ENCODE measurements at regions not wholly inside any gene's neighbourhood (a gene's known extent, or its start where the extent isn't known, plus 50 kb on each side); places are given as distances from the start of the nearest gene placed in this dataset.

DNA sequence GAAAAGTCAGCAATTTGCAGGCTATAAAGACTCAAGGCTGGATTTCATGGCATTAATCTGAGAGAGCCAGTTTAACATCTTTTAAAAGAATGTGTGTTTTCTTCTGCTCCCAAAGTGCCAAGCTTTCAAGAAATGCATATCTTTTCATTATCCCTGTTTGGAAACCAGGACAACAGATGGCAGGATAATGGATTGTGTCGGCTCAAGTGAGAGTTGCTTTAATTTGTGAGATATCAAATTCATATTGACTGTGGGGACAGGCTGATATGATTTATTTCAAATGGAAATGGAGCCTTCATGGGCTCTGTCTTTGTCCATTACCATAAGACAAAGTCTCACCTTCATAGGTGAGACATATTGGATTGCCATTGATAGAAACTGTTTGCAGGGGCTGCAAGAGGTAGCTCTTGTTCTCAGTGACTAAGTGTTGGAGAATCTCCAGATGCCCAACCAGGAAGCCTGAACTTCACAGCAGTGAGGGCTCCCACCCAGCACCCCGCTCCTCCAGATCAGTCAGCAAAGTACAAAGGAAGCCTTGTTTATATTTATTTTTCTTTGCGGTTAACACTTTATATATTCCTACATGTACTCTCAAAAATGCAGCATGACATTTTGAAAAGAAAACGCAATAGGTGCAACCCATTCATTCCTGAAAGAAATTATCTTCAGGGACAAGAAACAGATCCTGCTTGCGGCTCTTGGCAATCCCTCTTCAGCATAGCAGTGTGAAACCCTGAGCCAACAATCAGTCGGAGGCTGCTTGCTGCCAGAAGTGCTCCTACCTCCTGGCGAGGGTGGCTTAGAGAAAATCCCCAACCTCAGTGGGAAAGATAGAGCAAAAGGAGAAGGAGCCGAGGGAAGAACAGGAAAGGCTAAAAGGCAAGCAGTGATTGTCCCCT is 65.8 kb upstream of the ATL2 start:
- Mint-ChIP-seq H3K9me3 (no peaks in the 10 kb centered on the region), H3K4me1 (peaks cover 0 to 4% (median 0%) of the 10 kb centered on the region in 4 donors), H3K27ac (no peak overlapping the region), H3K36me3 (no peaks in the 10 kb centered on the region), H3K27me3 (peaks cover 0 to 18% (median 9%) of the 10 kb centered on the region in 5 donors), H3K4me3 (no peak overlapping the region)
- ATAC-seq (no peak), DNase-seq (no peak)
- POLR2A ChIA-PET = no interaction called here

- no peak for DNase-seq
- H3K27ac Mint-ChIP-seq = peak overlapping the region in 1 of 10 donors; percentile 13
- H3K4me1 Mint-ChIP-seq = peaks cover 0 to 4% (median 0%) of the 10 kb centered on the region in 4 donors
- ATAC-seq = no peak
- POLR2A ChIA-PET = interaction anchor here (0.6 kb wide), 1 partner anchor 115 kb away, joined by 4 read pairs; no protein-coding TSS in a partner anchor
- no peaks in the 10 kb centered on the region for H3K36me3 Mint-ChIP-seq
- H3K27me3 Mint-ChIP-seq = peaks cover 0 to 18% (median 12%) of the 10 kb centered on the region in 5 donors
- H3K4me3 Mint-ChIP-seq = no peak overlapping the region
- no peaks in the 10 kb centered on the region for H3K9me3 Mint-ChIP-seq
Measured at GRCh38 chr2:38441346-38441745, 64.3 kb upstream of the ATL2 start.

DNA sequence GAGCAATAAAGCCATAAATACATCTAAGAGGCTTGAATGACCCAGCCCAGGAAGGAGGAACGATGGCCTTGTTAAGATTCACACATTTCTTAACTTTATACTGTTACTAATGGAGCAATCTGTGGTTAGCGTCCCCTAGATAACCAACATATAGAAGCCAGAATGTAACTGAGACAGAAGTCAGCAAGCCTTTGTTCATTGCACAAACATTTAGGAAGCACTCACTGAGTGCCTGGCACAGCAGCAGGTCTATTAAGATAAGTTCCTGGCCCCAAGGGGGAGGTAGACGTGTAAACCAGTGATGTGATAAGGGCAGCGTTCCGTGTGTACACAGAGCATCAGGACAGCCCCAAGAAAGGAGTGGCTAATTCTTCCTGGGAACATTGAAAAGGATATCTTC is 63.6 kb upstream of the ATL2 start:
- H3K9me3 Mint-ChIP-seq = no peaks in the 10 kb centered on the region
- H3K4me3 Mint-ChIP-seq = no peak overlapping the region
- peaks cover 0 to 4% (median 0%) of the 10 kb centered on the region in 4 donors for H3K4me1 Mint-ChIP-seq
- ATAC-seq (no peak), DNase-seq (no peak)
- H3K27ac Mint-ChIP-seq = no peak overlapping the region
- POLR2A ChIA-PET = interaction anchor here (0.6 kb wide), 1 partner anchor 115 kb away, joined by 4 read pairs; no protein-coding TSS in a partner anchor
- peaks cover 0 to 18% (median 12%) of the 10 kb centered on the region in 5 donors for H3K27me3 Mint-ChIP-seq
- no peaks in the 10 kb centered on the region for H3K36me3 Mint-ChIP-seq

GRCh38 chr2:38439863-38440262 is 62.8 kb upstream of the ATL2 start:
- peaks cover 0 to 18% (median 12%) of the 10 kb centered on the region in 5 donors for H3K27me3 Mint-ChIP-seq
- peaks cover 0 to 4% (median 0%) of the 10 kb centered on the region in 4 donors for H3K4me1 Mint-ChIP-seq
- H3K36me3 Mint-ChIP-seq = no peaks in the 10 kb centered on the region
- DNase-seq = no peak
- ATAC-seq = no peak
- no peak overlapping the region for H3K4me3 Mint-ChIP-seq
- POLR2A ChIA-PET = no interaction called here
- H3K9me3 Mint-ChIP-seq = no peaks in the 10 kb centered on the region
- H3K27ac Mint-ChIP-seq = no peak overlapping the region

GRCh38 chr2:38438883-38439612 is 62.0 kb upstream of the ATL2 start:
- ATAC-seq (no peak), DNase-seq (no peak)
- peaks cover 0 to 2% (median 0%) of the 10 kb centered on the region in 4 donors for H3K4me1 Mint-ChIP-seq
- no peak overlapping the region for H3K27ac Mint-ChIP-seq
- H3K27me3 Mint-ChIP-seq = peaks cover 0 to 18% (median 13%) of the 10 kb centered on the region in 5 donors
- H3K36me3 Mint-ChIP-seq = no peaks in the 10 kb centered on the region
- POLR2A ChIA-PET = no interaction called here
- no peak overlapping the region for H3K4me3 Mint-ChIP-seq
- H3K9me3 Mint-ChIP-seq = peaks cover 0 to 2% (median 0%) of the 10 kb centered on the region in 9 donors

DNA sequence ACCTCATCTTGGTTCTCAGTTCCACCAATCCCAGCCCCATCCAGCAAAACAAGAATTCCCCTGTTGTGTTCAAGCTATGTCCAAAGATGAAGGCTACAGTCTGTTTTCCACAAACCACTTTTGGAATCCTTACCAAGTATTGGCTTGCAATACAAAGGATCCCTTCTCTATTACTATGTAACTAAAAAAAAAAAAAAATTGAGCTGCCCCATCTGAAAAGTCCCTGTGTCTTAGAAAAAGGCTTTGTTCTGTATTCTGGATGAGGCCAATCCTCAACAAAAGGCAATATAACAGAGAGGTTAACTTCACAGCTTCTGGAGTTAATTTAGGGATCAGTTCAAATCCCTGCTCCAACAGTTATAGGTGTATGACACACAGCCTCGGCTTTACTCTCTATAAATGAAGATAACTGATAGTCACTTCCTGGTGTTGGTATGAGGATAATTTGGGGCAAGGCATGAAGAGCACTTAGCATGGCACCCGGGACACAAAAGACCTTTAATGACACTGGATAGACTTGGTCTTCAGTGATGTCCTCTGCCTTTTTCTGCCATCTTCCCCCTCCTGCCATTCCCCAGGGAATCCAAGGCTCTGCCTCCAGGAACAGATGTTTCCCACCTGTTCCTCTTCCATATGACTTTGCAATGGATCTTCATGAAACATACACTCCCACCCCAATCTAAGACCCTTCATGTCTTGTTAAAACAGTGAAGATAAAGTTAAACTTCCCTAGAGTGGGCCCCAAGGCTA is 61.2 kb upstream of the ATL2 start:
- no peak for DNase-seq
- Mint-ChIP-seq H3K27me3 (peaks cover 0 to 18% (median 13%) of the 10 kb centered on the region in 5 donors), H3K9me3 (peaks cover 0 to 2% (median 0%) of the 10 kb centered on the region in 9 donors), H3K27ac (no peak overlapping the region), H3K4me3 (no peak overlapping the region), H3K4me1 (peaks cover 0 to 2% (median 0%) of the 10 kb centered on the region in 4 donors), H3K36me3 (no peaks in the 10 kb centered on the region)
- ATAC-seq = no peak
- POLR2A ChIA-PET = no interaction called here

DNA sequence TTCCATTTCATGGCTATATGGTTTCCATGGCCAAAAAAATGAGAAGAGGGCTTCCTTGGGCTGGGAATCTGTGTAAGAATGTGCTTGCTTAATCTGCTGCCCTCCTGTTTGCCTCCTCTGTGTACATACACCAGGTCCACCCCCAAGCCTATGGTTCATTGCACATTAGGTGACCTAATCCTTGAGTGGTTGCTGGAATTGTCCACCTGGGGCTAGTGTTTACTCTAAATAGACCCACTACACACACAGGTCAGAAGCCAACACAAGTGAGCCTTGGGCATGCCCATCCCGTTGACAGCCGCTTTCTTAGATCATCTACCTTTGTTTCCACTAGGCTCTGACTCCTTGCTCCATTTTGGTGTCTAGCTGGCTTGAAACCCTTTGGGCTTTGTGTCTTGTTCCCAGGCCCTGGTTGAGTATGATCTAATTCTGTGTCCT is 59.2 kb upstream of the ATL2 start:
- H3K4me1 Mint-ChIP-seq = peaks cover 0 to 2% (median 0%) of the 10 kb centered on the region in 4 donors
- peaks cover 0 to 10% (median 7%) of the 10 kb centered on the region in 5 donors for H3K27me3 Mint-ChIP-seq
- no peak overlapping the region for H3K4me3 Mint-ChIP-seq
- POLR2A ChIA-PET = no interaction called here
- DNase-seq (no peak), ATAC-seq (no peak)
- H3K9me3 Mint-ChIP-seq = peaks cover 0 to 2% (median 0%) of the 10 kb centered on the region in 9 donors
- no peaks in the 10 kb centered on the region for H3K36me3 Mint-ChIP-seq
- no peak overlapping the region for H3K27ac Mint-ChIP-seq

DNA sequence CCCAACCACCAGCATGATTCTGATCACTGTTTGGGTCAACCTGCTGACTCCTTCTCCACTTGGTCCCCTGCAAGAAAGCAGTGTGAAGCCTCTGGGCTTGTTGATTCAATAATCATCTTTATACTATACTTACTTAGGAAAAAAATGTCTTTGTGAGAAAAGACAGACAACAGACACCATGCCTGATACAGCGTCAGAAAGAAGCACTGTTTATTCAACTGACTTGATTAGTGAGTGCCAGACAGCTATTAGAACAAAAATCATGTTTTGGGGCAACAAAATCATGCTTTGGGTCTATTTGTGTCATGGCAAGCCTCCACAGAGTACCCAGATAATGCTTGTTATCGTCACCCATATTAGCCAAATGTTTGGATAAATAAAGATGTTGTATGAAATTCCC is 58.7 kb upstream of the ATL2 start:
- no peak overlapping the region for H3K4me3 Mint-ChIP-seq
- H3K27ac Mint-ChIP-seq = no peak overlapping the region
- POLR2A ChIA-PET = no interaction called here
- ATAC-seq (no peak), DNase-seq (no peak)
- H3K27me3 Mint-ChIP-seq = peaks cover 0 to 10% (median 2%) of the 10 kb centered on the region in 5 donors
- no peaks in the 10 kb centered on the region for H3K36me3 Mint-ChIP-seq
- peaks cover 0 to 2% (median 0%) of the 10 kb centered on the region in 9 donors for H3K9me3 Mint-ChIP-seq
- H3K4me1 Mint-ChIP-seq = no peaks in the 10 kb centered on the region

DNA sequence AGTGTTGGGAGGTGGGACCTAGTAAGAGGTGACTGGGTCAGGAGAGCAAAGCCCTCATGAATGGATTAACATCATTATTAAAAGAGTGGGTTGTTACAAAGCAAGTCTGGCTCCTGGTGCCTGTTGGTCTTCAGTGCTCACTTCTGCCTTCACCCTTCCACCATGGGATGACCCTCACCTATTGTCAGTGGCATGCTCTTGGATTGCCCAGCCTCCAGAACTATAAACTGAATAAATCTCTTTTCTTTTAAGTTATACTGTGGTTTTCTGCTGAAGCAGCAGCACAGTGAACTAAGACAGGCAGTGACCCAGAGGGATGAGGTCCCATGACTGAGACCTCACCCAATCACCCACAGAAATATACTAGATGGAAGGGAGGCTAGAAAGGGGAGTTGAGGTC is 57.5 kb upstream of the ATL2 start:
- H3K27me3 Mint-ChIP-seq = peaks cover 0 to 10% (median 0%) of the 10 kb centered on the region in 5 donors
- no peak overlapping the region for H3K4me3 Mint-ChIP-seq
- H3K4me1 Mint-ChIP-seq = no peaks in the 10 kb centered on the region
- H3K36me3 Mint-ChIP-seq = no peaks in the 10 kb centered on the region
- DNase-seq (no peak), ATAC-seq (no peak)
- no peak overlapping the region for H3K27ac Mint-ChIP-seq
- peaks cover 0 to 2% (median 0%) of the 10 kb centered on the region in 9 donors for H3K9me3 Mint-ChIP-seq
- POLR2A ChIA-PET = no interaction called here

GRCh38 chr2:38433607-38433975 is 56.5 kb upstream of the ATL2 start:
- H3K4me1 Mint-ChIP-seq = no peaks in the 10 kb centered on the region
- DNase-seq = no peak
- no peak overlapping the region for H3K4me3 Mint-ChIP-seq
- POLR2A ChIA-PET = interaction anchor here (0.7 kb wide), 1 partner anchor 108 kb away, joined by 3 read pairs; no protein-coding TSS in a partner anchor
- no peak for ATAC-seq
- H3K36me3 Mint-ChIP-seq = no peaks in the 10 kb centered on the region
- H3K27me3 Mint-ChIP-seq = peaks cover 0 to 7% (median 0%) of the 10 kb centered on the region in 5 donors
- peak overlapping the region in 1 of 10 donors; percentile 29 for H3K27ac Mint-ChIP-seq
- peaks cover 0 to 2% (median 0%) of the 10 kb centered on the region in 9 donors for H3K9me3 Mint-ChIP-seq

DNA sequence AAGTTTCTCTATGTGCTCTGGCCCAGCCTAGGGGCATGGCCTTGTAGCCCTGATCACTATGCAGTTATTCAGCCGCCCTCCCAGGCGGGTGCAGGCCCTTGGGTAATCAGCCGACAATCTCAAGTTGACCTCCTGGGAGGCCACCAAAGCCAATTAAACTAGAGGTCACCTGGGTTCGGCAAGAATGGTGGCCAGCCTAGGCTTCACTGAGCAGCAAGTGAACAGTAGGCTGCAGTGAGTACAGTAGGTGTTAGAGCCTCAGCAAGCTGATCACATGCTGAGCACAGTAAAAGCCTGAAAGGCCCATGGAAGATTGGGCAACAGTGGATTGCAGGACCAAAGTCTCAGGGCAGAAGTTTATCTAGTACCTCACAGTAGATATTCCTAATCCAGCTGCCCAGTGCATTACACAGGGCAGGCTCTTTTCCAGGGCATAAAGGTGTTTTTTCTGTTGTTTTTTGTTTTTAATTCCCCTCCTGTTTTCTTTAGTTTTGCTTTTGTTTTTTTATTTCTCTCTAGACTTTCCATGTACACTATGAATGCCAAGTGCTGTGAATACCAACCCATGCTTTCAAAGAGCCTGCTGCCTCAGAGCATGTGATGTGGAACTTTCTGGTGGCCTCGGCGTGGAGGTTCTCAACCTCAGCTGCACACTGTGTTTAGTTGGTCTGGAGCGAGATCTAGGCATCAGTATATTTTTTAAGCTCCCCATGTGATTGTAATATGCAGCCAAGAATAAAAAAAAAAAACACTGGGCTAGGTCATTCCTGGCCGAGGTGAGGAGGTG is 55.9 kb upstream of the ATL2 start:
- H3K36me3 Mint-ChIP-seq = no peaks in the 10 kb centered on the region

More for the DNA sequence above, 55.9 kb upstream of the ATL2 start:
- no peak overlapping the region for H3K4me3 Mint-ChIP-seq
- H3K27ac Mint-ChIP-seq = peak overlapping the region in 1 of 10 donors; percentile 29
- H3K4me1 Mint-ChIP-seq = no peaks in the 10 kb centered on the region
- H3K9me3 Mint-ChIP-seq = peaks cover 0 to 2% (median 0%) of the 10 kb centered on the region in 9 donors
- H3K27me3 Mint-ChIP-seq = peaks cover 0 to 7% (median 0%) of the 10 kb centered on the region in 5 donors
- ATAC-seq = no peak
- POLR2A ChIA-PET = interaction anchor here (0.7 kb wide), 1 partner anchor 107 kb away, joined by 3 read pairs; no protein-coding TSS in a partner anchor
- no peak for DNase-seq

Measured in naive thymus-derived CD8-positive, alpha-beta T cell (primary cell).